ENCODE measurements at regions not wholly inside any gene's neighbourhood (a gene's known extent, or its start where the extent isn't known, plus 50 kb on each side); places are given as distances from the start of the nearest gene placed in this dataset.
"Not testable (repeated sequence)": the region's sequence is repeated elsewhere in the genome, so short reads cannot be mapped to it uniquely, and the experiment has no call there.

DNA sequence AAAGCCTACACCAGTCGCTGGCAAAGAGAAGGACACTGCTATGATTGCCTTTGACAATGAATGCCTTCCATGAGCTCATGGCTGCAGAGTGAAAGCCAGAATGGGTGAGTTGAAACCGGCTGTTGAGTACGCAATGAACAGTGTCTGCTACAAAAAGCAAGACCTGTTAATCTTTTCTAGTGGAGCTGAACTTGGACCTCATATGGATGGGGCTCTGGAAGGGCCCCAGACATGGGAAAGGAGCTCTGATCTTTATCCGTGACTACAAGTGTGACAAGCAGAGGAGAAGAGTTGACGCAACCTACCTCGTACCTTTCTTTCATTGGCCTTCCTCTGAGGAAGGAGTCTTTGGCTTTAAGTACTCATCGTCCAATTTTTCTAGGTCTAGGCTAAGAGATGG, 67.1 kb upstream of the TSC22D1 start:
- CTCF ChIA-PET, result no interaction called here
- no peaks in the 10 kb centered on the region for H3K4me1 Mint-ChIP-seq (ENCODE audit: low read depth)
- peaks cover 4% of the 10 kb centered on the region for H3K27me3 Mint-ChIP-seq
- no peaks in the 10 kb centered on the region for H3K36me3 Mint-ChIP-seq (ENCODE audit: low read depth)
- intact Hi-C loops (cut with DNase I, micrococcal nuclease), result no loop called here
- no peaks in the 10 kb centered on the region for H3K4me1 ChIP-seq (ENCODE audit: insufficient read depth, low read length)
- no peaks in the 10 kb centered on the region for H3K9me3 Mint-ChIP-seq
- H3K36me3 ChIP-seq (ENCODE audit: insufficient read depth, low read length), result no peaks in the 10 kb centered on the region
- POLR2A ChIA-PET, result no interaction called here
- H3K4me3 ChIP-seq (ENCODE audit: low read length), result no peak overlapping the region
- TF ChIP-seq CTCF (IDR thresholded peaks at IDR 0.05), result no peak
- no peak overlapping the region for H3K27ac Mint-ChIP-seq
- H3K4me3 Mint-ChIP-seq, result no peak overlapping the region
- ATAC-seq (ENCODE audit: poor library complexity), result no peak
- DNase-seq, result no peak
- no peaks in the 10 kb centered on the region for H3K9me3 ChIP-seq (ENCODE audit: control insufficient read depth in 1 of 2, insufficient read depth in 1 of 2, low read length in 2 of 2)
- H3K27me3 ChIP-seq (ENCODE audit: control insufficient read depth in 1 of 2, insufficient read depth in 2 of 2, low read length in 2 of 2), result no peaks in the 10 kb centered on the region
- H3K27ac ChIP-seq (ENCODE audit: low read depth in 1 of 2, low read length in 2 of 2), result no peak overlapping the region

DNA sequence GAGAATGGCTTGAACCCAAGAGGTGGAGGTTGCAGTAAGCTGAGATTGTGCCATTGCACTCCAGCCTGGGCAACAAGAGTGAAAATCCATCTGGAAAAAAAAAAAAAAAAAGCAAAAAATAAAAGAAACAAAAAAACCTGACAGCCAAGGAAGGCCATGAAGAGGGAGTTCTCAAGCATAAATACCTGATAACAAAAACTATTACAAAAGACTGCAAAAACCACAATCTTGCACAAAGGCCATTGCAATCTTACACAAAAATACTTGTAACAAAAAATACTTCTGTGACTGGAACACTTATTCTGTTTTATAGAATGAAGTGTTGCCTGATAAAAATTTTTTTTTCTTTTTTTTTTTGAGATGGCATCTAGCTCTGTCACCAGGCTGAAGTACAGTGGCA, 61.5 kb upstream of the TSC22D1 start:
- no peaks in the 10 kb centered on the region for H3K27me3 Mint-ChIP-seq
- Histone ChIP-seq H3K27me3 (ENCODE audit: control insufficient read depth in 1 of 2, insufficient read depth in 2 of 2, low read length in 2 of 2) (no peaks in the 10 kb centered on the region), H3K36me3 (ENCODE audit: insufficient read depth, low read length) (no peaks in the 10 kb centered on the region), H3K9me3 (ENCODE audit: control insufficient read depth in 1 of 2, insufficient read depth in 1 of 2, low read length in 2 of 2) (no peaks in the 10 kb centered on the region), H3K27ac (ENCODE audit: low read depth in 1 of 2, low read length in 2 of 2) (no peak overlapping the region), H3K4me1 (ENCODE audit: insufficient read depth, low read length) (no peaks in the 10 kb centered on the region), H3K4me3 (ENCODE audit: low read length) (no peak overlapping the region)
- CTCF ChIA-PET, result interaction anchor here (0.7 kb wide), 2 partner anchors 11 to 393 kb away, joined by 4 read pairs; no protein-coding TSS in a partner anchor
- H3K36me3 Mint-ChIP-seq (ENCODE audit: low read depth), result no peaks in the 10 kb centered on the region
- no peak for ATAC-seq (ENCODE audit: poor library complexity)
- no peaks in the 10 kb centered on the region for H3K9me3 Mint-ChIP-seq
- no peak overlapping the region for H3K27ac Mint-ChIP-seq
- H3K4me1 Mint-ChIP-seq (ENCODE audit: low read depth), result no peaks in the 10 kb centered on the region
- POLR2A ChIA-PET, result no interaction called here
- DNase-seq, result no peak
- TF ChIP-seq CTCF (IDR thresholded peaks at IDR 0.05), result no peak
- H3K4me3 Mint-ChIP-seq, result no peak overlapping the region
- intact Hi-C loops (cut with DNase I, micrococcal nuclease), result no loop called here

DNA sequence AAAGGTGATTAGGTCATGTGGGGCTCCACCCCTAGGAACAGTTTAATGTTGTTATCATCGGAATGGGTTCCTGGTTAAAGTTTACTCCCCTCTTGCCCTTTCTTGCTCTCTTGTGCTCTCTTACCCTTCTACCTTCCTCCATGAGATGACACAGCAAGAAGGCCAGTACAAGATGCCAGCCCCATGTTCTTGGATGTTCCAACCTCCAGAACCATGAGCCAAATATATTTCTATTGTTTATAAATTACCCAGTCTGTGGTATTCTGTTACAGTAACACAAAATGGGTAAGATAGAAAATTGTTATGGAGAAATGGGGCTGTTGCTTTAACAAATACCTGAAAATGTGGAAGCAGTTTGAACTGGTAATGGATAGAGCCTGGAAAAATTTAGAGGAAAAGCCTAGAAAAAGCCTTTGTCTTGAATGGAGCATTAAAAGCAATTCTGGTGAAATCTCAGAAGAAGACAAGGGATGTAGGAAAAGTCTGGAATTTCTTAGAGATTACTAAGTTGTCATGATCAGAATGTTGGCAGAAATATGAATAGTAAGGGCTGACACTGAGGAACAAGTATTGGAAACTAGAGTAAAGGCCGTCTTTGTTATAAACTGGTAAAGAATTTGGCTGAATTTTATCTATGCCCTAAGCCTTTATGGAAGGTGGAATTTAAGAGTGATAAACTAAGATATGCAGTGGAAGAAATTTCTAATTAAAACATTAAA, 53.5 kb upstream of the TSC22D1 start:
- no peaks in the 10 kb centered on the region for H3K9me3 ChIP-seq (ENCODE audit: control insufficient read depth in 1 of 2, insufficient read depth in 1 of 2, low read length in 2 of 2)
- H3K36me3 ChIP-seq (ENCODE audit: insufficient read depth, low read length), result no peaks in the 10 kb centered on the region
- H3K27me3 ChIP-seq (ENCODE audit: control insufficient read depth in 1 of 2, insufficient read depth in 2 of 2, low read length in 2 of 2), result peaks cover 3 to 10% of the 10 kb centered on the region in 2 experiments
- H3K27ac ChIP-seq (ENCODE audit: low read depth in 1 of 2, low read length in 2 of 2), result no peak overlapping the region
- Mint-ChIP-seq H3K27me3 (peaks cover 25% of the 10 kb centered on the region), H3K36me3 (ENCODE audit: low read depth) (no peaks in the 10 kb centered on the region), H3K27ac (no peak overlapping the region), H3K9me3 (no peaks in the 10 kb centered on the region), H3K4me3 (no peak overlapping the region), H3K4me1 (ENCODE audit: low read depth) (no peaks in the 10 kb centered on the region)
- ATAC-seq (ENCODE audit: poor library complexity) (no peak), DNase-seq (no peak)
- POLR2A ChIA-PET, result no interaction called here
- TF ChIP-seq CTCF (IDR thresholded peaks at IDR 0.05), result no peak
- H3K4me1 ChIP-seq (ENCODE audit: insufficient read depth, low read length), result no peaks in the 10 kb centered on the region
- CTCF ChIA-PET, result interaction anchor here (0.6 kb wide), 1 partner anchor 72 kb away, joined by 3 read pairs; no protein-coding TSS in a partner anchor
- no peak overlapping the region for H3K4me3 ChIP-seq (ENCODE audit: low read length)
- intact Hi-C loops (cut with DNase I, micrococcal nuclease), result no loop called here

- H3K27me3 Mint-ChIP-seq, result peaks cover 25% of the 10 kb centered on the region
- H3K4me3 ChIP-seq (ENCODE audit: low read length); H3K4me3 Mint-ChIP-seq; H3K36me3 Mint-ChIP-seq (ENCODE audit: low read depth); H3K9me3 ChIP-seq (ENCODE audit: control insufficient read depth in 1 of 2, insufficient read depth in 1 of 2, low read length in 2 of 2); H3K27ac Mint-ChIP-seq; CTCF ChIA-PET; DNase-seq; POLR2A ChIA-PET; H3K4me1 Mint-ChIP-seq (ENCODE audit: low read depth); H3K9me3 Mint-ChIP-seq; ATAC-seq (ENCODE audit: poor library complexity); intact Hi-C loops (cut with DNase I, micrococcal nuclease); H3K27me3 ChIP-seq (ENCODE audit: control insufficient read depth in 1 of 2, insufficient read depth in 2 of 2, low read length in 2 of 2); H3K36me3 ChIP-seq (ENCODE audit: insufficient read depth, low read length); H3K4me1 ChIP-seq (ENCODE audit: insufficient read depth, low read length); H3K27ac ChIP-seq (ENCODE audit: low read depth in 1 of 2, low read length in 2 of 2): not testable (repeated sequence)
These were observed 52.7 kb upstream of the TSC22D1 start for GRCh38 chr13:44628826-44629225.

Data from CD4-positive, alpha-beta T cell (primary cell).